NCI-H1930 (cell line): ENCODE measurements at regions not wholly inside any gene's neighbourhood (a gene's known extent, or its start where the extent isn't known, plus 50 kb on each side); places are given as distances from the start of the nearest gene placed in this dataset.
"Not testable (repeated sequence)": the region's sequence is repeated elsewhere in the genome, so short reads cannot be mapped to it uniquely, and the experiment has no call there.

ENCODE experiments used
- DNase-seq, 2 experiments: peaks; one replicate each; lab custom pipeline; 2025; lab: John Stamatoyannopoulos, UW

DNA sequence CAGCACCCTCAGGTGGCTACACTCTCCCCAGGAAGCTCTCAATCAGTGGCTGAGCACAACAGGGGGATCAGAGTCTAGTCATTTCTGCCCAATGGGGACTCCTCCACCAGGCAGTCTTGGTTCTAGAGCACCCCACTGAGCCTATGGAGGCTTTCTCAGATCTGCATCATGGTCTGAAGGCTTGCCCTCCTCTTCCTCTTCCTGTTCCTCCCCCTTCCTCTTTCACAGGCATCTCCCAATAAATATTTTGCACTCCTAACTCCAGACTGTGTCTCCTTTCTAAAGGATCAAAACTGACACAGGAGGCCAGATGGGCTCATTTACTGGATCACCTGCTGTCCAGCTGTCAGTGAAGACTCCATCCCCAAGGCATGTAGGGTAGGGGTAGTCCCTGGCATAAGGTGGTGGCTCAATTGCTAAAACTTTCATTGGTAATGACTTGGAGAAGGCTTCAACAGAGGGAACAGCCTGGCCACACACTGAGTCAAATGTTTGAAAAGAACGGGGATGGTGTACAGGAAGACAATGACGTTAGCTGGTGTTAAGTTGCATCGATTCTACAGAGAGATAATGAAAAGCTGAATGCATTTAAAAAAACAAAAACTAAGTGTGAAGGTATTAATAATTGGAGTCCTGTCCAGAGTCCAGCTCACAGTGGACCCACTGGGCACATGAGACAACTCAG, 84.2 kb upstream of the SLC2A1 start:
- DNase-seq = no peak

DNA sequence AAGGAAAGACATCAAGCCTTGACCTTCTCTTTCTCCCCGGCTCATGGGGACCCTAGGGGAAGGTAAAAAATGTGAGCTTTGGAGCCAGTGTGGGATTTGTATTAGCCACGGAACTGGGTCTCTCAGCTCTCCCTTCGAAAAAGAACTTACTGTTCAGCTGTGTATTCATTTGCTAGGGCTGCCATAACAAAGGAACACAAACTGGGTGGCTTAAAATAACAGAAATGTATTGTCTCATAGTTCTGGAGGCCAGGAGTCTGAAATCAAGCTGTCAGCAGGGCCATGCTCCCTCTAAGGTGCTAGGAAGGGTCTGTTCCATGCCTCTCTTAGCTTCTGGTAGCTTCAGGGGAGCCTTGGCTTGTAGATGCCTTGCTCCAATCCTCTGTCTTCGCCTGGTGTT, 83.5 kb upstream of the SLC2A1 start:
- DNase-seq = no peak

DNA sequence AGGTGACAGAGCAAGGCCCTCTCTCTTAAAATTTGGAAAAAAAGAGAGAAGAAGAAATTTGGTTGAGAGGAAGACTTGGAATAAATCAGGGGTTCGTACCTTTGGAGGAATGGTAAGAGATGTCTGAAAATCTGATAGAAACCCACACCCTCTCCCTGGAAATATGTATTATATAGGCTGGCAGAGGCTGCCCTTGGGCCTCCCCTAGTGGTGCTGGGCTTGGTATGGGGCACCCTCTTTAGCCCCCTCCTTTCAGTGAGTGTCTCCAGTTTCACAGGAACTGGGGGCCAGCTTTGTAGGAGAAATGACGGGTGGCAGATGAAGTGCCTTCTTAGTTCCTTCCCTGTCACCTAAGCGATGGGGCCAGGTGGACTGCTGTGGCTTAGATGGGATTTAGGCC, 82.9 kb upstream of the SLC2A1 start:
- no peak for DNase-seq

DNA sequence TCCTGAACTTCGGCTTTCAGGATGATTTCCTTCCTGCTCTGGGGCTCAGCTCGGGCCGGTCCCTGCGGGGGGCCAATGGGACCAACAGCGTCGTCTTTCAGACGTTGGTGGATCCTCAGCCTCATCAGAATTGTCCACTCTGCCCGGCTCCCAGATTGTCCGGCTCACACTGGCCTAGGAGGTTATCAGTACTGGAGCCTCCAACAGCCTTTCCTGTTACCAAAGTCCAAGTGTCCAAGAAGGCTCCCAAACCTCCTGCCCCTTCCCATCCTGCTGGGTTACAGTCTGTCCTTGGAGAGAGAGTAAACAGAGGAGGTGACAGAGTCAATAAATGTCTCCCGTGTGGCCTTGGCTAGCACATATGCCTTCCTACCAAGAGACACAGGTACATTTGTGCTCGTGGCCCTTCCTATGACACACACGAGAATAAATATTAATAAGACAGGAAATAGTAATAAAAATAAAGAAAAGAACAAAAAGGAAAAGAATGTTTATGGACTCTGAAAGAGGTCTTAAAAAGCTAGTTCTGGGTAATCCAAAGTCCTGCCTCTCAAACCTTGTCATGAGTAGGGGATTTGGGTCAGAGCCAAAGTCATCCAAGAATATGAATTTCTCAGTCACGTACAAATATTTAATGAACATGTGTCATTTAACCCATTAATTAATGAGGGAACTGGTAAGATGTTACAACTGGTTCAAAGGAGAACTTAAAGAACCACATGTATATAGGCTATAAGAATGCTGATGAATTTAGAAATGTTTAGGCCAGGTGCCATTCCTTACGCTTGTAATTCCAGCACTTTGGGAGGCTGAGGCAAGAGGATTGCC, 80.8 kb upstream of the SLC2A1 start:
- no peak for DNase-seq

DNA sequence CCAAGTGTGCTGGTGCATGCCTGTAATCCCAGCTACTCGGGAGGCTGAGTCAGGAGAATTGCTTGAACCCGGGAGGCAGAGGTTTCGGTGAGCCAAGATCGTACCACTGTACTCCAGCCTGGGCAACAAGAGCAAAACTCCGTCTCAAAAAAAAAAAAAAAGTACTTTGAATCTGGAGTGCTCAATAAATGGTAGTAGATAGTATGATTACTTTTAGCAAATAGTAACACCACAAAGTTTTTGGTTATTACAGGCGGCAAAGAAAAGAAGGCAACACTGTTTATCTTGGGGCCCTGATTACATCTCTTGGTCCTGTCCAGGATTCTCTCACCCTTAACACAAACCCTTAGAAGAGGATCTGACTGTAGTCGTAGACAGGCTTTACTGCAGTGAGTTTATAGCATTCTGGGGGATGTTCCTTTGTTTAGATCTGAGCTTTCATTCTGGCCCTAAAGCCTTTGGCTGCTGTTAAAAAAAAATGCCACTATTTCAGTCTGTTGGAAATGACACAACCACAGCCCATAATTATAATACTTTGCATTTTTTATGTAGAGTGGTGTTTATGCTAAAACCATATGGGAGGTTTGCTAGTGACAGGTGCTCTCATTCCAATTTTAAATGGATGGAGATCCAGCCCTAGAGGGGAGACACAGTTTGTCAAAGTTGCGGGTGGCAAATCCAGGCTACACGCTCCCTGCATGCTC, 79.7 kb upstream of the SLC2A1 start:
- DNase-seq = no peak

DNA sequence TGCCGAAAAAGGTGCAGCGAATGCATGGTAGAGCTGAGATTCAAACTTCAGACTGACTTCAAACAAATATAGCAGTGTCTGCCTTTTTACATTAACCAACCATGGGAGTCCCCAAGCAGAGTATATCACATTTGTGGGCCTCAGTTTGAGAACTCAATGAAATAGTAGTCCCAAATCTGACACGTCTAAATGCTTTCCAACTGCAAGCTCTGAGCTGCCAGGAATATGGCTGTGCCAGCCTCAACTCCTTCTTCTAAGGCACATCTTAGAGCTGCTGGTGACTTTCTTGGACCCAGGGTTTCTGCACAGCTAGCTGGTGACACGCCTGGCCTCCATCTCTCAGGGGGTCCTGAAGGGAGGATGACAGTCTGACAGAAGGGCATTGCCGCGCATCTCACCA, 78.8 kb upstream of the SLC2A1 start:
- DNase-seq = no peak

DNA sequence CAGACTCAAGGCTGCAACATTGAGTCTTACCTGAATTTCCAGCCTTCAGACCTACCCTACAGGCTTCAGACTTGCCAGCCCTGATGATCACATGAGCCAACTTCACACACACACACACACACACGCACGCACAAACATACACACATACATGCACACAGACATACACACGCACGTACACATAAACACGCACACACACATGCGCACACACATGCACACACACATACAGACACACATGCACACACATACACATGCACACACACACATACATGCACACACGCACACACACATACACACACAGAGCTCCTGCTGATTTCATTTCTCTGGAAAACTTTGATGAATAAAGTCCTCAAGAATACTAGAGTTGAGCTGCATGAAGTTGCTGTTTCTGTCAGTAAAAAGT, 78.3 kb upstream of the SLC2A1 start:
- no peak for DNase-seq

DNA sequence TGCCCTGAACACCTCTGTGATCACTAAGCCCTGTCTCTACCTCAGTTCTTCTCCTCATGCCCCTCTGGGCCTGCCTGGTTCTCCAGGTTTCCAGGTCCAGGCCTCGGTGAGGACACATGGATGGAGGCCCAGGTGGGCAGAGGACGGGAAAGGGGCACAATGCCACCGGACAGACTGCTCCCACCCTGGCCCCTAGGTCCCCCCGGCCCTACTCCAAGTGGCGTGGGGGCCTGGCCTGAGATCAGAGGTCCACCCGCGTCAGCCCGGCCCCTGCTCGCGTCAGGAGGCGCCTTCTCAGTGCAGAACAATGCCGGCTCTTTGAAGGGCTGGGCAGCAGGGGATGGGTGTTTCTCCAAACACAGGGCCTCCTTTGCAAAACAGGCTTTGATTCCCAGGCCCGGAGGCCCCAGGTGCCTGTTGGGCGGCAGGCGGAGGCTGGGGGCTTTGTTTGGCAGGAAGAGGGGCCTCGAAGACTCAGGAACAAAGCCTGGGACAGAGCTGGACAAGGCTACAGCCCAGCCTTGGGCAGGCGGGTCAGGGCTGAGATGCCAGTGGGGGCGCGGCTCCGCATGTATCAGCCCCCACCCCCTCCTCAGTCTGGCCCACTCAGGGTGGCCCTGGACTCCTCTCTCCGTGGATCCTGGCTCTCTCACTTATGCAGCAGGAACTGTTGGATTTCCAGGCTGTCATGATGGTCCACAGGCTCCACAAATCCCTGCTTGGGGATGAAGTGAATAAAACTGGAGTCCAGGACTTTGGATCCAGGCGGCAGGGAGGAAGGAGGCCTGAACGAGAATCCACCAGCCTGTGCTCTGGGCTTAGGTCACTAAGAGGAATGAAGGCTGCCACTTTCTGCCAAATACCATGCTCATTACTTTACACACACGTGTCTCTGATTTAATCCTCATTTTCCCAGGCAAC, 77.4 kb upstream of the SLC2A1 start:
- no peak for DNase-seq

DNA sequence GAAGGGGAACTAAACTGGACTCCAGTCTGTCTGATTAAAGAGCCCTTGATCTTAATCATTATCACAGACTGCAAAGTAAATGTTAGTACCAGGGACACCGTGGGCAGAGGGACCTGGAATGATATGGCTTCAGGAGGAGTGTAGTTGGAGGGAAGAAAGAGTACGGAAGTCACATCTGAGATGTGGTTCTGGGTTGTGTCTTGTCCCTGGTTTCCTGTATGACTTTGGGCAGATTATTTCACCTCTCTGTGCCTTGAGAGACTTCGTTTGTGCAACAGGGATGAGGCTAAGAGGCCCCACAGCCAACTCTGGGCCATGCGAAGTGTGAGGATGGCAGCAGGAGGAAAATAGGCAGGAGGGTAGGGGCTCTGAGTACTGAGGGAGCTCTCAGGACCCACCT, 76.1 kb upstream of the SLC2A1 start:
- no peak for DNase-seq

DNA sequence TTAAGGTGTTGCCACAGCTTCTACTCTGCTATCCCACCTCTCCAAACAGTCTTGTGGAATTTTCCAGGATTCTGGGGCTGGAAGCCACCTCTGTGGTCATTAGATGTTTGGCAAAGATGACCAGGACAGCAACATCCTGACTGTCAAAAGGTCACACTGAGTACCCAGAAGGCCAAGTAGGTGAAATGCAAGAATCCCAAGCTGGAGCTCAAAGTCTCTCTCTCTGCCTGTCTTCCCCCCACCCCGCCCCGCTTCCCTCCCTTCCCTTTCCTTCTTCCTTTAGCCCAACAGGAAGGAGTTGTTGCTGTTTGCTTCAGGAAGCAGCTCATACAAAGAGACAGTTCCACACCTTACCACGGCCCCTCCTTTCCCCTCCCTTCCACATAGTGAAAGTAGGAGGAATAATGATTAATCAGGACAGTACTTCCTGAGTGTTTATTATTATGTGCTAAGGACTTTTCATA, 75.6 kb upstream of the SLC2A1 start:
- no peak for DNase-seq

DNA sequence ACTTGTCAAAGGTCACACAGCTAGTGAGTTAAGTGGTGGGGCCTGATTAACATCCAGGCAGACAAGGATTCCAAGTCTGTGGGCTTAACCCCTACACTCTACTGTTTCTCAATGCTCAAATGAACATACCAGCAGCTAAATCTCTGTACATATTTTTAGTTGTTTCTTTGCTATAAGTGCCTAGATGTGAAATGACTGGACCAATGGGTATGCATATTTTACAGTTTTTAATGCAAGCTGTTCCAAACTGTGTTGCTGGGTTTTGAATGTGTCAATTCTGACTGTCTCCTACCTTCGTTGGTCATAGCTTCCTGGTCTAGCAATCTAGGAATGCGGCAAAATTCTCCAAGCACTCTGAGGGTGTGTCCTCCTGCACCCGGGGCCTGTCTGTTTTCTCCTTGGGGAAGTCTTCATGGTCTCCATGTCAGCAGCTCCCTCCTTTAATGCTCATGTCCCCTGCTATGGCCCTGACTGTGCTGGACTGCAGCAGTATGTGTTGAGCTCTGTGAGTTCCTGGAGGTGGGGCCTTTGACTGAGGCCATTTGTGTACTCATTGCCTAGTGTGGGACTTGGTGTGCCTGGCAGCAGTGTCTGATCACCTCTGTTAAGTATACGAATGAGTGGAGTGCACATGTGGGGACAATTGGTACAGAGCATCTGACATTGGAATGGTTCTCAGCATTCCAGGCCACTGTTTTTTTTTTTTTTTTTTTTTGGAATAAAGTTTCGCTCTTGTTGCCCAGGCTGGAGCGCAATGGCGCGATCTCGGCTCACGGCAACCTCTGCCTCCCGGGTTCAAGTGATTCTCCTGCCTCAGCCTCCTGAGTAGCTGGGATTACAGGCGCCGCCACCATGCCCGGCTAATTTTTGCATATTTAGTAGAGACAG, 72.9 kb upstream of the SLC2A1 start:
- no peak for DNase-seq

DNA sequence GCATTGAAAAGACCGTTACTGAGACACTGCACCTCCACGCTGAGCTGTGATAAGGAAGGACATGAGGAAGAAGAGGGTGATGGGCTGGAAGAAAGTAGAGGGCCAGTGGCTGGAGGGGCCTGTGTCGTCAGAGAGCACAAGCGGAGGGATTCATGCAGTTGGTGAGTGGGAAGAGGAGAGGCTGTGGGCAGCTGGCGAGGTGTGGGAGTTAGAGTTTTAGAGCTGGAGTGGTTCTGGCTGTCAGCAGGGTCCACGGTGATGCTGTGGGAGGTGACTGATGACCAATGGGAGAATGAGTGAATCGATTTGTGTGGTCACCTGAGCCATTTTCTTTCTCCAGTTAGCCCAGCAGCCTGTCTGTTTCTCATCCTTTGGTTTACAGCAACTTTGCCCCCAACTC, 66.2 kb upstream of the SLC2A1 start:
- no peak for DNase-seq

DNA sequence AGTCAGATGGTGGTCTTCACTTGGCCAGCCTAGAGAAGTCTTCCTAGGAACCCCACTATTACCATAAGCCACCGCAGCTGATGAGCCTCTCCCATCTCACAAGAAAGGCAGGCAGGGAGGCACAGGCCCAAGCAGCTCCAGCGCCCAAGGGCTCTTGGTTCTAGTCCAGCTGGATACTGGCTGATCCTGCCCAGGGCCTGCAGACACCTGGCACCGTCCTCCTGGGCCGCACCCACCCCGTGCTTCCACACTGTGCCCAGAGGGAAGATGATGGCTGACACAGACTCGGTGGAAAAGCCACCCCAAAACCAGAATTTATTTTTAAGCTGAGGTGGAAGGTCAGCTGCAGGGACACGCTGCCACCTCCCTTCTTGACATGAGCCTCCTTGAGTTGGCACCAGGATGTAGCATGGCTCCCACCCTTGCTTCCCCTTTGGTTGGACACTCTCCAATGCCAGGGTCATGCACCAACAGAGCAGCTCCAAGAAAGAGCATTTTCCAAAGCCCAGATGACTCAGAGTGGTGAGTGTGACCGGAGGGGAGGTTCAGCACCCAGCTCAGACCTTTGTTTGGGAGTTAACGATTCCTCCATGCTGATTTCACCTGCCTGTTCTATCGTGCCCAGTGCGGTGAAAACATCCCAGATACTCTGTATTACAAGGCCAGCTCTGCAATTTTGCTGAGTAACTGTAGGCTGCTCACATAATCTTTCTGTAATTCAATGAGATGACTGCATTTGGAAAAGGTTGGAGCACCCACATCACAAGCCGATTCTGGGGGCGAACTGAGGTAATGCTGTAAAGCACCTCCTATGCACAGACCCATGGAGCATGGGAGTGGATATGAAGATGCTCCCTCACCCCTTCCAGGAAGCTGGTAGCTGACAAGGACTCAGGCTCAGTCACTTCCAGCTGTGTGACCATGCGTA, 63.1 kb upstream of the SLC2A1 start:
- DNase-seq = no peak

DNA sequence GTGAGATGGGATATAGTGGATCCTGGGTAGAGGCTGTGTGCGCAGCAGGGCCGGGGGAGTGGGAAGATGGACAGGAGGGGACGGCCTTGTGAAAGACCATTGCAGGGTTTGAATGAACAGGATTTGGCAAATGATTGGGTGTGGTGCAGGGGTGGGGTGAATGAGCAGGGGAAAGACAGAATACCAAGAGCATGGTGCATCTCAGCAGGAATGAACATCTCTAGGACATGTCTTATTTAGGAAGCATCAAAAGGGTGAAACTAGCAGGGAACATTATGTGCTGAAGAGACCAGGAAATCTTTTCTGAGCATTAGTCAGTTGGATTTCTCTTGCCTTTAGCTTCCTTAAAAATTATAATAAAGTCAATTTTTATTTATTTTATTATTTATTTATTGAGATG, 60.6 kb upstream of the SLC2A1 start:
- DNase-seq = no peak

DNA sequence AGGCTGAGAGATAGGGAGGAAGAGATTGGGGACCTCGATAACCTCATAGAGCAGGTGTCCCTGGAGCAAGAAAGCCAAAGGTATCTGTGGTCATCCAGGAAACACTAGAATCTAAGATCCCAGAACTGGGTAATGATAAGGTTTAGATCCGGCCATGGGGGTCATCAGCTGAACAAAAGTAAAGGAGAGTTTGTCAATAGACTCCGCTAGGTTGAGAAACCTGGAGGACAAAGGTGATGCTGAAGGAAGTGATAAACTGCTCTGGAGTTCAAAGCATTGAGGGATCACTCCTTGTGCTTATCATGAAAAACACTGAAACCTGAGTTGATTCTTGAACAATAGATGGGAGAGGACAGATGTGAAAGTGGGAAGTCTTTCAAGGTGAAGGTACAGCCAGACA, 59.5 kb upstream of the SLC2A1 start:
- DNase-seq = no peak

DNA sequence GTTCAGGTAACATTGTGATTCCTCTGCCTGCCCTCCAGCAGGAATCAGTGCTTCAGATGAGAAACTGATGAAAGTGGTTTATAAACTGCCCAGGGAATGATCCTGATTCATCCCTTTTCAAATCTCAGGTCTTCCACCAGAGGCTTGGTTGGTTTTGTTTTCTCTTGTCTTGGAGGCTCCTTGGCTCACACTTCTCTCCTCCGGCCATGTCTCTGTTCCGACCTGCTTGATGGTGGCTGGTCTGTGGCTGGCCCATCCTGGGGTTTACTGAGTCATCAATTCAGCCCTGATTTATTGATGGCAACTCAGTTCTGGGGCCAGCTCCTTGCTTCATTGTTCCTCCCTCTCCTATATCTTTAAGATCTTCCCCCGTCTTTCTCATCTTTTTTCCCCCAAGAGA, 56.6 kb upstream of the SLC2A1 start:
- no peak for DNase-seq

DNA sequence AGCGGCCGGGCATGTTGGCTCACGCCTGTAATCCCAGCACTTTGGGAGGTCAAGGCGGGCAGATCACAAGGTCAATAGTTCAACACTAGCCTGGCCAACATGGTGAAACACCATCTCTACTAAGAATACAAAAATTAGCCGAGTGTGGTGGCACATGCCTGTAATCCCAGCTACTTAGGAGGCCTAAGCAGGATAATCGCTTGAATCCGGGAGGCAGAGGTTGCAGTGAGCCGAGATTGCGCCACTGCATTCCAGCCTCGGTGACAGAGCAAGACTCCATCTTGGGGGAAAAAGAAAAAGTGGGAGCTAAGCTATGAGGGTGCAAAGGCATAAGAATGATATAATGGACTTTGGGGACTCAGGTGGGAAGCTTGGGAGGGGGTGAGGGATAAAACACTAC, 55.9 kb upstream of the SLC2A1 start:
- not testable (repeated sequence) for DNase-seq

DNA sequence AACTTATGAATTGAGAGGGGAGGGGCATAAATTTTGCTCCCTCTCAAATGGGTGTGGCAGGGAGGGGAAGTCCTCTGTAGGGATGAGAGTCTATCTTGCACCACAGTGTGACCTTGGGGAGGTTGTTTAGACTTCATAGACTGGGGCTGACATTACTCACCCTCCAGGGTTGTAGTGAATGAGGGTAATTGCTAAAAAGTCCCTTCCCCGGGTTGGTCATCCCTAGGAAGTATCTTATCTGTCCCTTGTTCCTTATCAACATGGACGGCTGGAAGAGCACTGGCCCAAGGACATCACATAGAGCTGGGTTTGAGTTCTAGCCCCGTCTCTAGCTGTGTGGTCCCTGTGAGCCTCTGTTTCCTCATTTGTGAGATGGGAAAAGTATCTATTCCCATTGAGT, 52.4 kb upstream of the SLC2A1 start:
- DNase-seq = no peak

DNA sequence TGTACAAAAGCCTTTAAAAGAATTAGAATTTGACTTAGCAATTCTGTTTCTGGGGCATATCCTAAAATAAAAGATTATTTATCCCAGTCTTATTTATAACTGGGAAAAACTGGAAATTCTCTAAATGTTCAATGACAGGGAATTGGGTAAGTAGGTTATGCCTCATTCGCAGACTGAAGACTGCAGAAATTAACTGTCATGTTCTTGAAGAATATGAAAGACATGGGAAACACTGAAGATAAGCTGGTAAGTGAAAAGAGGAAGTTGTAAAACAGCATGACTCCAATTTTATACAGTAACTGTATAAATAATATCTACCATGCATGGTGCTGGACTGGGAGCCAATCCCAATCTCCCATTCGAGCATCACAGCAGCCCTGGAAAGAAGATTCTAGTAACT, 50.6 kb upstream of the SLC2A1 start:
- DNase-seq = no peak
